ENCODE measurements at regions not wholly inside any gene's neighbourhood (a gene's known extent, or its start where the extent isn't known, plus 50 kb on each side); places are given as distances from the start of the nearest gene placed in this dataset.

GRCh38 chr5:4101189-4101588 is 505.6 kb downstream of the IRX1 start:
- TF ChIP-seq RAD21 (IDR thresholded peaks at IDR 0.05; ENCODE audit: low read depth) (no peak), YY1 (IDR thresholded peaks at IDR 0.05; ENCODE audit: low read depth) (no peak), TAF1 (IDR thresholded peaks at IDR 0.05; ENCODE audit: low read depth) (no peak), TCF12 (IDR thresholded peaks at IDR 0.05; ENCODE audit: low read depth) (no peak), REST (IDR thresholded peaks at IDR 0.05; ENCODE audit: low read depth) (no peak), CEBPB (IDR thresholded peaks at IDR 0.05) (no peak), EP300 (IDR thresholded peaks at IDR 0.05; ENCODE audit: borderline replicate concordance) (no peak), FOXM1 (IDR thresholded peaks at IDR 0.05; ENCODE audit: borderline replicate concordance, low read depth) (no peak)

- TF ChIP-seq FOXM1 (IDR thresholded peaks at IDR 0.05; ENCODE audit: borderline replicate concordance, low read depth), result no peak
Observed at GRCh38 chr5:4104831-4105597, 509.4 kb downstream of the IRX1 start.

- no peak for TF ChIP-seq TEAD4 (IDR thresholded peaks at IDR 0.05)
- TF ChIP-seq CEBPB (IDR thresholded peaks at IDR 0.05), result no peak
- no peak for TF ChIP-seq CREB1 (IDR thresholded peaks at IDR 0.05; ENCODE audit: low read depth)
- TF ChIP-seq NFIC (IDR thresholded peaks at IDR 0.05), result no peak
- TF ChIP-seq TAF1 (IDR thresholded peaks at IDR 0.05; ENCODE audit: low read depth), result no peak
Observed at GRCh38 chr5:4108690-4109089, 513.1 kb downstream of the IRX1 start.

- TF ChIP-seq USF1 (IDR thresholded peaks at IDR 0.05) (no peak), TCF12 (IDR thresholded peaks at IDR 0.05; ENCODE audit: low read depth) (no peak), CREB1 (IDR thresholded peaks at IDR 0.05; ENCODE audit: low read depth) (no peak), FOXM1 (IDR thresholded peaks at IDR 0.05; ENCODE audit: borderline replicate concordance, low read depth) (no peak), EP300 (IDR thresholded peaks at IDR 0.05; ENCODE audit: borderline replicate concordance) (no peak), EGR1 (IDR thresholded peaks at IDR 0.05) (no peak), NFIC (IDR thresholded peaks at IDR 0.05) (no peak), REST (IDR thresholded peaks at IDR 0.05; ENCODE audit: low read depth) (no peak), TEAD4 (IDR thresholded peaks at IDR 0.05) (no peak), TAF1 (IDR thresholded peaks at IDR 0.05; ENCODE audit: low read depth) (no peak), MAX (IDR thresholded peaks at IDR 0.05) (no peak), YY1 (IDR thresholded peaks at IDR 0.05; ENCODE audit: low read depth) (no peak), ZBTB7A (IDR thresholded peaks at IDR 0.05; ENCODE audit: low read depth) (no peak), RAD21 (IDR thresholded peaks at IDR 0.05; ENCODE audit: low read depth) (no peak), CEBPB (IDR thresholded peaks at IDR 0.05) (no peak)
Observed at GRCh38 chr5:4113426-4113825, 517.8 kb downstream of the IRX1 start.

GRCh38 chr5:4113905-4114304 is 518.3 kb downstream of the IRX1 start:
- TF ChIP-seq EGR1 (IDR thresholded peaks at IDR 0.05), result no peak
- no peak for TF ChIP-seq FOXM1 (IDR thresholded peaks at IDR 0.05; ENCODE audit: borderline replicate concordance, low read depth)
- TF ChIP-seq TAF1 (IDR thresholded peaks at IDR 0.05; ENCODE audit: low read depth), result no peak
- no peak for TF ChIP-seq EP300 (IDR thresholded peaks at IDR 0.05; ENCODE audit: borderline replicate concordance)
- no peak for TF ChIP-seq TEAD4 (IDR thresholded peaks at IDR 0.05)
- no peak for TF ChIP-seq RAD21 (IDR thresholded peaks at IDR 0.05; ENCODE audit: low read depth)
- no peak for TF ChIP-seq USF1 (IDR thresholded peaks at IDR 0.05)
- no peak for TF ChIP-seq REST (IDR thresholded peaks at IDR 0.05; ENCODE audit: low read depth)
- TF ChIP-seq ZBTB7A (IDR thresholded peaks at IDR 0.05; ENCODE audit: low read depth), result no peak
- no peak for TF ChIP-seq CREB1 (IDR thresholded peaks at IDR 0.05; ENCODE audit: low read depth)
- no peak for TF ChIP-seq YY1 (IDR thresholded peaks at IDR 0.05; ENCODE audit: low read depth)
- no peak for TF ChIP-seq MAX (IDR thresholded peaks at IDR 0.05)
- TF ChIP-seq CEBPB (IDR thresholded peaks at IDR 0.05), result no peak
- TF ChIP-seq TCF12 (IDR thresholded peaks at IDR 0.05; ENCODE audit: low read depth), result no peak

Data from Ishikawa (cell line).